ENCODE measurements at regions not wholly inside any gene's neighbourhood (a gene's known extent, or its start where the extent isn't known, plus 50 kb on each side); places are given as distances from the start of the nearest gene placed in this dataset.

DNA sequence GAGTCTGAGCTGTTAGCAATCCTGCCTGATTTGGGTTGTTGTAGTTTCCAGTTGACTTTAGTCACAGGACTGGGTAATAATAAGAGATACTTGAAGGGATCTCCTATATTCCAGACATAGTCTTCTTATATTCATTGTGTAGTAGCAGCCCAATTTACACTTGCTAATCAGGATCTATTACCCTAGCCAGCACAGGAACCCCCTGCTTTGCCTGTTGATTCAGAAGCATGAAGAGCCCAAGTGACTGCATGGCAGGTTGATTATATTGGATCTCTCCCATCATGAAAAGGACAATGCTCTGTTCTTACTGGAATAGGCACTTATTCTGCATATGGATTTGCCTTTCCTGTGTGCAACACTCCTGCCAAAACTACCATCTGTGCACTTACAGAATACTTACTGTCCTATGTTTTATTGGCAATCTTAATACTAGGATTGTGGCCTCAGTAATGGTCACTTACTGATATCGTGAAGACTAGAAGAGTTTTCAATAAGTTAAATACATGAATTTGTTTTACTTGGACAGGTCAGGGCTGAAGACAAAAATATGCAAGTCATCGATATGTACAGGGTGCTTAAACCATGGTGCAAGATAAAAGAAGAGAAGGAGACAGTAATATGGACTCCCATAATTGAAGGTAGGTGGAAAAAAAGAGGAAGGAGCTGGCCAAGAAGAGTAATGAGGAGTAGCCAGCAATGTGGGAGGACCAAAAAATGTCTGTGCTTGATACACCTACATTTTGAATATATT lies 304.1 kb downstream of the MCTP2 start:
- no peak for DNase-seq

DNA sequence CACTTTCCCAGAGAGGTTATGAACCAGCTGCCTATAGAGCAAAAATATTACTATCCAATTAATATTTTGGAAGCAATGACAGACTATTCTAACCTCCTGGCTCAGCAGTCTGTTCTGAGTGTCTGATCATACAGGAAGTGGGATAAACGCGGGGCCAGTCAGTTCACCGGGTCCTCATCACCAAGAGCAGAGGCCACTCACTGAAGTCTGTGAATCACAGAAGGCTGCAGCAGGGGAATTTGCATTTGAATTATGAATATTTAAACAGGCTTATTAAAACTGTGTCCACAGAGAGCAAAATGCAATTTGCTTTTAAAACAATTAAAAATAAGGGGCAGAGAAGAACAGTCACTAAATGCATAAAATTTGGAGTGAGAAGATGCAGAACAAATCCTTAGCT lies 305.2 kb downstream of the MCTP2 start:
- DNase-seq: no peak

DNA sequence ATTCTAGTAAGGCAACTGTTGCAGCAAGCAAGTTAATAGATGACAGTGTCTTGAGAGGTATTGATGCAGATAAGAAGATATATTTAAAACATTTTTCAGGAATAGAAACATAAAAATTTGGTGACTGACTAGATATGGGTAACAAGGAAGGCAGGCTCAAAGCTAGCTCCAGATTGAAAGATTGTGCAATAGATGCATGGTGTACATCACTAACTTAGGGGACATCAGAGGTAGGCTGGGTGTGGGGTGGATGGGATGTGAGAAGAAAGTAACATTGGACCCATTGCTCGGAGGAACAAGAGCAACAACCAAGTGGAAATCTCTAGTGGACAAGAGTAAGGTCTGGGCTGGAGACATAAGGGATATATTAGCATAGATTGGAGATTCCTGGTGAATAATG lies 306.9 kb downstream of the MCTP2 start:
- no peak for DNase-seq

DNA sequence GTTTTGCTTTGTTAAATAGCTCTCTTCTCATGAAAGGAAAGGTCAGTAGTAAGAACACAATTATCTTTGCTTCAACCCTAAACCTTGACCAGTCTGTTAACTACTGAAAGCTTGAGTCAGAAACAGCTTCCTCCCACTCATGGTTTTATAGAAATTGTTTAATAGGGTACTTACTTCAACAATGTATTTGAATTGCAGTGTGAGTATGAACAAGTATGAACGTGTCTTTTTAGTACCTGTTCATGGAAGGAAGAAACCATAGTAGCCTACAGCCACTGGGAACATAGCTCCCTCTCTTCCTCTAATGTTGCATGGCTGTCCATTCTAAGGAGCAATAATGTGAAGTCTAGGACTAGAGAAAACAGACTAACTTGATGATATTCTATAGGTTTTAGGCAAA lies 311.0 kb downstream of the MCTP2 start:
- no peak for DNase-seq

DNA sequence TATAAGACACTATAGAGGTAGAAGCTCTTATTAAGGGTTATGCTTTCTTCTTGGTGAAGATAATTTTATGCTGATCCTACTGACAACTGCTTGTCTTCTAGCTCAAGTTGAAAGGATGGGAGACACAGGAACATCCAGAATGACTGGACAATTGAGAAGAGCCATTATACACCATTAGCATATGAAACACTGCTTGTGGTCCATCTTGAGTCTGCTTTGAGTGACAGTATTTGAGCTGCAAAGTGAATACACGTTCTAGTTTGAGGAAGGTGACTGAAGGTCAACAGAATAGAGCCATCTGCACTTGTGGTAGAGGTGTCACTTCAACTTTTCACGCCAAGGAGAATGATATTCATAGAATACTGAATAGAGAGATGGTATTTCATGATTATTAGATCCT lies 315.4 kb downstream of the MCTP2 start:
- no peak for DNase-seq

DNA sequence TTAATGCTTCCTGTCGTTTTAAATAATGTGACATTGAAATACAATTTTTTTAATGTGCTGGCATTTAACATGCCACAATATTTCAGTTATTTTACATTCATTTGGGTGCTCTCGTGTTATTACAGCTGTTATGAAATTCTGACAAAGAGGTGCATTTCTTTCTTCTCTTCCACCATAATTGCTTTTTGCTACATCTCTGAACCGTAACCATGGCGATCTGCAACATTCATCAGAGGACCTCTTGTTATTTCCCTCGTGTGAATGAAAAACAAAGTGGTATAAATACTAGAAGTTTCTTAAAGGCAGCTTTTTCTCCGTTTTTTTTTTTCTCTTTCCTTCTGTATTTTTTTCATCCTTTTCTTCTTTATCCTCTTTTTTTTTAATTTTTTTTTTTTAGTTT lies 316.4 kb downstream of the MCTP2 start:
- DNase-seq: no peak

DNA sequence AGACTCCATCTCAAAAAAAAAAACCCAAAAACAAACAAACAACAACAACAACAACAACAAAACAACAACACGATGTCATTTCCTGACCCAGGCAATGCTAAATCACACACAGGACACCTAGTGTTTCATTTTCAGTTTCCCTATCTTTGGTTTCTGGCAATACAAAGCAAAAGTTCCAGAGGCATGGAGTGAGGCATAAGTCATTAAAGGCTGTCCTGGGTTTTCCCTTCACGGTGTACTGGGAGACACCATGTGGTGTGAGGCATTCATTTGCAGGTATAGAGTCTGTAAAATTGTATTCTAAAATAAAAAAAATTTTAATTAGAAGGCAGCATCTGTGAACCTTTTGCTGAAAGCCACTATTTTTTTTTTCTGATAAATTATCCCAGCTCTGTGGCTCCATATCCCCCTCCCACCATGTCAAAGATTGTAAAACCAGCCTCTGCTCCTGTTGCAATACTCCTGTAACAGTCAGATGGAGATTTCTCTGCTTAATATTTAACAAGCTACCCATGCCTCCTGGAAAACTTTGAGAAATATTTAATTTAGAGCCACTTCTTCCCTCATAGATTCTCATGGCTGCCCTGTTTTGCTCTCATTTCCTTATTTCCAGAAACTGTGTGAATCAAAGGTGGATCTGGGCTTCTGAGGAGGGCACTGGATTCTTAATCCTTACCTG lies 324.6 kb downstream of the MCTP2 start:
- no peak for DNase-seq

DNA sequence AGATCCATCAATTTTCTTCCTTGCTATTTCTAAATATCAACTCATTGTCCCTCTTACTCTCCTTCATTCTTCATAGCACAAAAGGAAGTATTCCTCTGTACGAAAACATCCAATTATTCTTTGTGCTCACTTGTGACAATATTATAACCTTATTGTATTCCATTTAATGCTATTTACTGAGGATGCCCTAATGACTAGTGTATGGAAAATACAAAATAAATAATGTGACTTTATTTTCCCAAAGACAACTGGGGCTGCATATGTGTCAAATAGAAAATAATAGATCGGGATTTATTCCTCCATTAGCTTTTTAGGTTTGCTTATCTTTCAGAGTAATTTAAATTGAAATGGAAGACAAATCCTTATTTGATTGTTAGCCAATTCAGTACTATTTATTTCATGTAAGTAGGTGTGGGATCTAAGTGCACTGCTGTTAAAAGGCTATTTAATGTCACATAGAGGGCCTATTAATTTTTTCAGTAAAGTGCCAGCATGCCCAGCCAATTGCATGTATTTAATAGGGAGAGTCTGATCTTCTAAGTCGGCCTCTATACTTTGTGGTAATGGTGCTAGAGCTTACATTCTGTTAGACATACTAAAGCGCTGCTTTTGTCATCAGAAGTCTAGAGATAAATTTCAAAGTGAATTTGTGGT lies 329.8 kb downstream of the MCTP2 start:
- DNase-seq: no peak

DNA sequence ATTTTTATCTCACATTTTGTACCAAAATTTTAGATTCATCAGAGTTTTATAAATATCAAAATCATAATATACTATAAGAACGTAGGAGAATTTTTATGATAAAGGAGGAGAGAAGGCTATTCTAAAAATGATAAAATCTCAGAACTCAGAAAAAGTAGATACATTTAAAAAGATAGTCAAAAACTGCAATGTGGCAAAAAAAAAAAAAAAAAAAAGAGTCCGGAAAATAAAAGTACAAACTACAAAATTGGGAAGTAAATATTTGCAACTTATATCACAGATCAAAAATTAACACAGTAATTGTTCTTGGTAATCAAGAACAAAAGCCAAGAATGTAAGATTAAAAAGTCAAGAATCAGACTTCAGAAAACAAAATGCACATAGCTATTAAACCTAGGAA lies 332.1 kb downstream of the MCTP2 start:
- no peak for DNase-seq

DNA sequence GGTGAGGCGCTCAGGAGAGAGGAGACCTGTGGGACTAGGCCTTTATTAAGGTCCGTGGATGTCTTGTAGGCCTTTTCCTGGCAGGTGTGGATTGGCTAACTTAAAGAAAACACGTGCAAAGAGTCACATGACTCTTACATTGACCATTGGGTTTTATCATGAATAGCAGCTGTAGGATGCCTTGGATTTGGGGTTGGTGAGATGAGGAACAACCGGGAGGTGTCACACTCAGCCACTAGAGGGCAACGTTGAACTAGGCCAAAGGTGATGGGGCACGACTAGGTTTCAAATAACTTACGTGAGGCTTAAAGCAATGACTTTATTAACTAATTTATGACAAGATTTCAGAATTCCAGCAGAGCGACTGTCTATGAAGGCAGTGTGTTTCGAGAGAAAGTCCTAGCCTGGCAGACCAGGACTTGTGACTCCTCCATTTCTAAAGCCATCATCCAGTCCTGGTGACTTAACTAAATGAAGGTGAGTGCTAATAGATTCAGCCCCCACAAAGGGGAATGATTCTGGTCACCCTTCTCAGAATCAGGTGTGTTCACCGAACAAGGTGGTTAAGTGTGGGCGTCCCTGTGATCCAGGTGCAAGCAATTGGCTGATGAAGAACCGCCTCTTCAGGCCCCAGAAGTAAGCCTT lies 345.6 kb downstream of the MCTP2 start:
- DNase-seq: peak; percentile 1

DNA sequence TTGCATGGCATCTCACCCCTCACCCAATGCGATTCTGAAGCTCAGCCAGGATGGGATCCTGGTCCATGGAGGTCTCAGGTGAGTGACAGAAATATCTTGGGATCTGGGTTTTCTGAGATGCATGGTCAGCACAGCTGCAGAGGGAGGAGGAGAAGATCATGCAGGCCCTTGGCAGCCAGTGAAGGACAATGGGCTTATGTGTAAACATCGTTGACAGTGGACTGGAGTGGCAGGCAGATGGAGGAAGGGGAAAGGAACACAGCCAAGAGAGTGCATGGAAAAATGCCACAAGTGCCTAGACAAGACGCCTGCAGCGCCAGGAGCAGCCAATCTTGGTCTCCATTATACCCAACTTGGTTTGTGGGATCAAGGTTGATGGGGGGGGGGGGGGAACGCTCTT lies 347.9 kb downstream of the MCTP2 start:
- no peak for DNase-seq

DNA sequence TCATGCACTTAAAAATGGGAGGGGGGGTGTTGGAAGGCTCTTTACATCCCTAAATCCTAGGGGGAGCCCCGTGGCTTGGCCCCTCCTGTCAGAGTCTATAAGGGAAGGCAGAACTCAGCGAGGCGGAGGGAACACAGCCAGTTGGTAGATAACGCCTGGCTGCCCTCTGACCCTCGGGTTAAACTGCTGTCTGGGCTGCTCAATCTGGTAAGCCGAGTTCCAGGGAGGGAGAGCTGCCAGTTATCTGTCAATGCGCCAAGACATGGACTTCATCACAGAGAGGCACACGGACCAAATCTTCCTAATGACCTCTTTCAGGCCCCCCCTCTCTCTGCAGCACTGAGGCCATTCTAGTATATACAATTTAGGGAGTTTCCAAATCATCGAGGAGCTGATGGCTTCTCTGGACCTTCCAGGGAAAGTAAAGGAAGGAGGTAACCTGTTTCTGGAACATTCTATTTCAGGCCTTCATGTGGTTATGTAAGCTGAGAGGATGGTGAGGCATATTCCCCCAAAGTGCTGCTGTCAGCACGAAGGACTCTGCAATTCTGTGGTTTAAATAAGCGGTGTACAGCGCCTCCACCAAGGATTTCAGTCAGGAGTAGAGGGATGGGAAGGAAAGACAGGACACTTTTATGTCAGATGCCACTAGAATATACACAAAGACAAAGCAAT lies 349.0 kb downstream of the MCTP2 start:
- DNase-seq: no peak

DNA sequence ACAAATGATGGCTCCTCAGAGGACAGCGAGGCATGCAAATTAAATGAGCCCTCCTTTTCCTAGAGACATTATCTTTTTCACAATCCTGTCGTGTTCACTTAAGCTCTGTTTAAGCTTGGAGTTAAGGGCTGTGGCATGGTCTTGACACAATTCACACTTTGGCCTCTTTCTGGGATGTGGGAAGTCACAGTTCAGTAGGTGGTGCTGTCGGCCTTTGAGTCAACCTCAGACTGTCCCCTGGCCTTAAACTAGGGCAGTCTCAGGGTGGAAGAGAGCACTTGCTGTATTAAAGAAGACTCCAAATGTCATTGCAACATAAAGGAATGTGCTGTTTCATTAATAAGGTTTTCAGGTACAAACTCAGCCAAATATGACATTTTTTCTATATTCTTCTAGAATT lies 351.0 kb downstream of the MCTP2 start:
- no peak for DNase-seq

DNA sequence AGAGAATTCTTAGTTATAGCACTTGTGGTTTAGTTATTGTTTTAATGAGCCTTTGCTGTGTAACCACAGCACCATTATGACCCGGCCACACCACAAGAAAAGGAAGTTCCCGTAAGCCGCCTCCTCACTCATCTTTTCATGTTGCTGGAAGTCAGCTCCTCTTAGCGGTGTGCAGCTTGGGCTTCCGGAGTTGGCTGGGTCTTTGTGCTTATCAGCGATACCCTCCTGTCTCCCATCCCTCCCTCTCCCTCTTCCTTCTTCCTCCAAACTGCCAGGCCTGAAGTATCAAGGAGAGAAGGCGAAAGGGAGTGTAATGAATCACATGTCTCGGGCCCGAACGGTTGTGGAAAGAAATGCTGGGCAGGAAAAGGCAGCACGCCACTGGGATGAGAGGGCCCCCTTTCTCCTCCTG lies 353.5 kb downstream of the MCTP2 start:
- no peak for DNase-seq

DNA sequence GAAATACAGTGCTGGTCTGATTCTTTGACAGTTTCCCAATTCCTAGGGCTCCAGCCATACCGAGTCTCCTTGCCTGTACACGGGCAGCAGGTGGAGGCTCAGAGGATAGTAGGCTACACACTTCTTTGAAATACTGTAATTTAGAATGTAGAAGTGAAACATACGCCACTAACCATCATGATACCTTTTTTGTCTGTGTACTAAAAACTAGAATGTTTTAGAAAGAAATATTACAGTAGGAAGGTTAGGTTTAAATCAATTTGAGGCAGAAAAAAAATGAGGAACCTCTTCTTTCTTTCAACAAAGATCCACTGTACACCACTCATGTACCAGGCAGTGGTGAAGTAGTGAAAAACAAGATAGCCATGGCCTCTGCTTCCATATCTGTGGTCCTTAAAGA lies 354.7 kb downstream of the MCTP2 start:
- no peak for DNase-seq

DNA sequence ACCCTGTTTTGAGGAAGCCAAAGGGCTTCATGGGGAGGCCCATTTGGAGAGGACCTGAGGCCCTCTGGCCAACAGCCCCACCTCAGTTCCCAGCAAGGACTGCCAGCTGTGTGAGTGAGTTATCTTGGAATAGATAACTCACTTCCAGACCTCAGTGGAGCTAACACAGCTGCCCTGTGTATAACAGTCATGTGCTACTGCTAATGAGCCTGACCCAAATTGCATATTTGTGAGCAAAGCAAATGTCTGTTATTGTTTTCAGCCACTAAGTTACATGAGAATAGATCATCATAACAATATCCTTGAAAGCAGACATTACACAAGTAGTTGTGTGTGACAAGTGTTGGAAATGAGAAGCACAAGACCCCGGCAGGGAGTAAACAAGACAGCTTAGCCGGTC lies 355.8 kb downstream of the MCTP2 start:
- DNase-seq: no peak

DNA sequence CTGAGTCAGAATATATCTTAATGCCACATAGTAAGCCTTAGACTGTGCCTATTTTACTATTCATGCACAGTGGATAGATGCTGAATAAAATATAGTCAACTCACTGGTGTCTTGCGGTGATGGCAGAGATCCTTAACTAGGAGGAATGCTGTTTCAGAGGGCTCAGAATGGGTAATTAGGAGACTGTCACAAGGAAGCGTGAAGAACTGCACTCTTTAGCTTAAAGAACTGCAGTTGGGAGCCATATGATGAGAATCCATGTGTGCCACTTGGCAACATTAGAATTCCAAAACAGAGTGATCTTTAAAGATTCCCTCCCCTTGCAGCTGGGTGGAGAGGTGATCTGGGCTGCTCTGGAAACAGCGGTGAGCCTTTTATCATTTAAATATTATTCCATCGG lies 357.6 kb downstream of the MCTP2 start:
- no peak for DNase-seq

DNA sequence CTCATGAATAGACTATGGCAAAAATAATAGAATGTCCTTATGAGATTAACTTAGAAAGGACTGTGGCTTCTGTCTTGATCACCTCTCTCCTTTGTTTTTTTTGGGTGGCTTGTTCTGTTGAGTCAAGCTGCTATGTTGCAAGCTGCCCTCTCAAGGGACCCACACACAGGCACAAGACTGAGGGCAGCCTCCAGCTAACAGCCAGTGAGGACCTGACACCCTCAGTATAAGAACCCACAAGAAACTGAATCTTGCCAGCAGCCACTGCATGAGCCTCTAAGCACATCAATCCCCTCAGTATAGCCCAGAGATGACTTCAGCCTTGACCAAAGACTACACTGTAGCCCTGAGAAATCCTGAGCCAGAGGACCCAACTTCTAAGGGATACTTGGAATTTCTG lies 361.1 kb downstream of the MCTP2 start:
- DNase-seq: no peak

DNA sequence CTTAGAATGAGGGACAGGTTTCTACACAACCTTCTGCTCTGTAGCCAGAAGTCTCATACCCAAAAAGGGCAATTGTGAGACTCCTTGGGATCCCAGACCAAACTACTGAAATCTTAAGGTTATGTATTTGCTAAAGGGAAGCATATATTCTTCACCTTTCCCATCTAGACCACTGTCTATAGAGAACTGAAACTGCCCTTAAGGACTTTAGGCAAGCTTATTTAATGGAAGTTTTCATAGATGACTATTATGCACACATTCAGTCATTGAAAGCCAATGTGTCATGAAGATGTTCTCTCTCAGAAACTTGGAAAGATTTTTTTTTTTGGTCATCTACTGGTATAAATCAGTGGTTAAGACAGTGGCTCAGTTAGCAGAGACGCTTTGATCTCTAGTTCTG lies 365.3 kb downstream of the MCTP2 start:
- DNase-seq: no peak

DNA sequence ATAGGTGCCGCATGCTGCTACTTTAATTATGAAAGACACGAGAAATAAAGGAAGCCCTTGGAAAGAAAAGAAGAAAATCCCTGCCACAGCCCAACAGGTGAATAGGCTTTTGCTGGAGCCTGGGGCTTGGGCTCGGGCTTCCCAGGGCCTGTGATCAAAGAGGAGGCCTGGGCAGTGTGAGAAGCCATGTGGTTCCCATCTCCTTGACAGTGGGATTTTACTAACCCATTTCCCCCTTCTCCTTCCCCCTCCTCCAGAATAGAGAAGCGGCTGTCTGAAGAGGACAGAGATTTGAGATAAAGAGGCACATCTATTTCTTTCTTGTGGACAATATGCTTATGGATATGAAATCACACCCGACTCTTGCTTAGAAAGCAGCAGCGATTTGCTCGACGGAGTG lies 369.1 kb downstream of the MCTP2 start:
- DNase-seq: no peak

DNA sequence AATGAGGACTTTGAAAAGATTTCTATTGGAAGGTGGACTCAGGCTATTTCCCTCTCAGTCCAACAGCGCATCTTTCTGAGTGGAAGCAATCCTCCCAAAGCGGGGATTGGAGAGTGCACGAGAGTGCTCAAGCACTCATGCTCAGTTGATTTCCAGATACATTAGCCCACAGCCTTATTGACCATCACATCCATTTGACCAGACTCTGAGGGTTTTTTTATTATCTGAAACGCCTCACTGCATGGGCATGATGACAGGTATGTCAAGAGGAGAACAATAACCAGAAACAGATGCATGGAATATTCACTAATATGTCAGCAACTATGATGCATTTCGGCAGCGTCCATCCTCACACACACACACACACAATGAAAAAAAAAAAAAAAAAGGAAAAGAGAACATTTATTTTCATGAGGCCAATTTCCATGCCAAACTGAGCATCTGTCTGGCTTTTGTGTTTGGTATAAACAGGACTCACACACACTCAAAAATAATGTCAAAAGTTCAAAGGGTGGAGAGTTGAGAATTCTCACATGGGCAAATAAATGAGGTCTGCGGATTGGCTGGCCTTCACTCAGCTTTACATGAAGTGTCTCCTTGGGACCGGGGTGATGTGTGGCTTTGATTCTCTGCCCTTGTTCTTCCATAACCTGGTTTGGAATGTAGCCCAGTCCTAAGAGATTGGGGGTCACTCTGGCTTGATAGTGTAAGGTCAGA lies 371.6 kb downstream of the MCTP2 start:
- DNase-seq: no peak

DNA sequence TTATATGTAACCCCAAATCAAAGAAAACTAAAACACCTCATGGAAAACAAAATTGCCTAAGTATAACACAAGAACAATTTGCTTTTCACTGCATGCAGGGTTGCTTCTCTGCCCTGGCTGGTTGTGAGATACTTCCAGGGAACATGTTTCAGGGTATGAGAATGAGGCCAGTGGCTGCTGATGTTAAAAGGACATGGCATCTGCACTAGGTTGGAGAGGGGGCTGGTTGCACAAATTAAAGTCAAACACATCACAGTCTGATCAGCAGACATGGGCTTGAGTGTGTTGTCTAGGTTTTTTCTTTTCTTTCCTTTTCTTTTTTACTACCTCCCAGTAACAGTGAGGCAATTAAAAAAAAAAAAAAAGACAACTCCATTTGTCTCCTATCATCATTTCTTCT lies 374.9 kb downstream of the MCTP2 start:
- DNase-seq: no peak
